Endothelial cell of umbilical vein (primary cell): ENCODE measurements at regions not wholly inside any gene's neighbourhood (a gene's known extent, or its start where the extent isn't known, plus 50 kb on each side); places are given as distances from the start of the nearest gene placed in this dataset.
A peak's percentile ranks its signal among the peaks of the same experiment; 100 is the strongest.

Source experiments
- BruUV-seq: library from RNA; stranded (reverse); fragments of 400-500 nt; replicated peaks from 2 replicates; lab custom pipeline; 2021; lab: Mats Ljungman, UMichigan
- CTCF ChIA-PET: fragments of 300-600, 350-600 bp; sonication (Branson Sonifier 250); formaldehyde crosslinking; loops from one replicate; lab custom pipeline; 2021; ENCODE audit warnings: antibody characterized with exemption, inconsistent platforms; lab: Charles Lee
- POLR2A ChIA-PET: fragments of 300-600, 350-600 bp; sonication (Branson Sonifier 250); formaldehyde crosslinking; loops from one replicate; lab custom pipeline; 2021; ENCODE audit warnings: antibody characterized with exemption, inconsistent platforms; lab: Charles Lee
- DNase-seq: peaks from one replicate; pipeline ENCODE4 v3.0.0-alpha.2; 2011; ENCODE audit warnings: low read depth, low spot score
- FAIRE-seq: peaks from 2 replicates; lab custom pipeline; 2011; peaks lifted over from hg19 to GRCh38; lab: Jason Lieb, UNC
- H2AFZ ChIP-seq: 2 replicates; pipeline ENCODE4 v1.6.0; 2012; ENCODE audit warnings: low read depth, low read length, control low read depth, inconsistent platforms
- H3K27ac ChIP-seq: 2 replicates; pipeline ENCODE4 v1.5.1; 2011; ENCODE audit warnings: low read depth, mild to moderate bottlenecking, control low read depth, low read length, moderate library complexity; ENCODE audit not compliant: insufficient read depth
- H3K27me3 ChIP-seq, 2 experiments: 2 replicates each; pipeline versions ENCODE4 v1.6.0 to v1.6.1; 2011; ENCODE audit warnings: low read length in 2 of 2, mixed read lengths in 1 of 2; ENCODE audit not compliant: control insufficient read depth in 2 of 2, insufficient read depth in 2 of 2
- H3K36me3 ChIP-seq, 2 experiments: 2 replicates in 1 of 2; 3 replicates in 1 of 2; pipeline ENCODE4 v1.5.1; 2011; ENCODE audit warnings: low read length in 2 of 2, mild to moderate bottlenecking in 1 of 2, moderate library complexity in 1 of 2; ENCODE audit not compliant: control insufficient read depth in 2 of 2, insufficient read depth in 2 of 2; ENCODE audit errors: extremely low read depth in 1 of 2
- H3K4me1 ChIP-seq: 3 replicates; pipeline ENCODE4 v1.5.1; 2011; ENCODE audit warnings: mild to moderate bottlenecking, low read length; ENCODE audit not compliant: control insufficient read depth, insufficient read depth; ENCODE audit errors: extremely low read depth
- H3K4me2 ChIP-seq: 2 replicates; pipeline ENCODE4 v1.6.1; 2011; ENCODE audit warnings: low read length, control low read depth, mixed read lengths; ENCODE audit not compliant: insufficient read depth
- H3K4me3 ChIP-seq, 3 experiments: fragments of 200-600 bp in 1 of 3; sonication (generic), shearing (Covaris generic) in 1 of 3; replicated peaks in 1 of 3; 2 replicates each; pipeline ENCODE4 v1.5.1; 2011 to 2016; ENCODE audit warnings: control low read depth in 3 of 3, low read length in 3 of 3, mild to moderate bottlenecking in 2 of 3, inconsistent platforms in 1 of 3, low read depth in 1 of 3, moderate library complexity in 1 of 3; ENCODE audit not compliant: insufficient read depth in 1 of 3
- H3K79me2 ChIP-seq: 2 replicates; pipeline ENCODE4 v1.6.0; 2012; ENCODE audit warnings: low read length, inconsistent platforms; ENCODE audit not compliant: control insufficient read depth, insufficient read depth
- H3K9ac ChIP-seq: replicated peaks from 2 replicates; pipeline ENCODE3; 2011; ENCODE audit warnings: low read length, control low read depth; ENCODE audit not compliant: insufficient read depth; ENCODE audit errors: extremely low read depth
- H3K9me1 ChIP-seq: replicated peaks from 3 replicates; pipeline ENCODE4 v1.6.0; 2011; ENCODE audit warnings: mild to moderate bottlenecking, low read length; ENCODE audit not compliant: control insufficient read depth, insufficient read depth; ENCODE audit errors: extremely low read depth
- H3K9me3 ChIP-seq: replicated peaks from 2 replicates; pipeline ENCODE4 v1.5.1; 2012; ENCODE audit warnings: low read length, inconsistent platforms; ENCODE audit not compliant: control insufficient read depth, insufficient read depth
- H4K20me1 ChIP-seq: replicated peaks from 2 replicates; pipeline ENCODE3; 2011; ENCODE audit warnings: mild to moderate bottlenecking, low read length; ENCODE audit not compliant: control insufficient read depth, insufficient read depth; ENCODE audit errors: extremely low read depth
- CTCF ChIP-seq, 2 donors: IDR thresholded peaks; 1 replicate in 1 of 2; 2 replicates in 1 of 2; pipeline ENCODE4 v1.5.1; 2011; ENCODE audit warnings: low read length in 2 of 2, mild to moderate bottlenecking in 2 of 2, moderate library complexity in 2 of 2, control low read depth in 1 of 2, inconsistent platforms in 1 of 2, low read depth in 1 of 2; ENCODE audit not compliant: insufficient read depth in 1 of 2; ENCODE audit errors: extremely low read depth in 1 of 2
- EZH2 ChIP-seq: IDR thresholded peaks from 2 replicates; pipeline ENCODE4 v1.6.1; 2012; ENCODE audit warnings: borderline replicate concordance, low read depth, mild to moderate bottlenecking, moderate library complexity, low read length, inconsistent platforms; ENCODE audit not compliant: severe bottlenecking
- FOS ChIP-seq: IDR thresholded peaks from 2 replicates; pipeline ENCODE4 v1.6.1; 2011; ENCODE audit warnings: mild to moderate bottlenecking, low read length, moderate library complexity, borderline replicate concordance; ENCODE audit not compliant: insufficient read depth
- GATA2 ChIP-seq: IDR thresholded peaks from 2 replicates; pipeline ENCODE4 v1.7.0; 2011; ENCODE audit warnings: low read depth, mild to moderate bottlenecking, moderate library complexity, mixed read lengths, low read length; ENCODE audit not compliant: insufficient read length, insufficient read depth
- JUN ChIP-seq: IDR thresholded peaks from 2 replicates; pipeline ENCODE4 v1.6.1; 2011; ENCODE audit warnings: borderline replicate concordance, low read depth; ENCODE audit not compliant: insufficient read length, insufficient read depth
- MAX ChIP-seq: IDR thresholded peaks from 2 replicates; pipeline ENCODE4 v1.6.1; 2011; ENCODE audit not compliant: insufficient read depth, insufficient read length
- MYC ChIP-seq: IDR thresholded peaks from one replicate; pipeline ENCODE4 v1.6.1; 2011; ENCODE audit warnings: mild to moderate bottlenecking, low read depth, low read length
- POLR2A ChIP-seq: IDR thresholded peaks from 2 replicates; pipeline ENCODE4 v1.6.1; 2012; ENCODE audit warnings: low read depth, mild to moderate bottlenecking, control low read depth, low read length
- POLR2AphosphoS5 ChIP-seq: IDR thresholded peaks from 2 replicates; pipeline ENCODE4 v1.6.1; 2012; ENCODE audit warnings: low read depth, mild to moderate bottlenecking, control low read depth, low read length, moderate library complexity; ENCODE audit not compliant: insufficient read depth
- dilution Hi-C: fragments of 300-500 bp; cut with MboI; formaldehyde crosslinking; loops from one replicate; pipeline ENCODE4 v1.15.0; 2019; ENCODE audit warnings: low sequenced_read_pairs; ENCODE audit not compliant: extremely low pct_ligation_motif_present
- intact Hi-C: fragments of 100-400 bp; cut with micrococcal nuclease; formaldehyde crosslinking; loops from one replicate; pipeline ENCODE4 v1.10.0; 2022

- FAIRE-seq: peak; percentile 61
- dilution Hi-C loops: no loop called here
These were observed 300.1 kb downstream of the BUD13 start for GRCh38 chr11:116472651-116473050.

GRCh38 chr11:116471608-116472256 is 301.1 kb downstream of the BUD13 start:
- Histone ChIP-seq H2AFZ (no peak overlapping the region), H4K20me1 (no peaks in the 10 kb centered on the region), H3K4me2 (peak overlapping the region; percentile 38), H3K27ac (peak overlapping the region; percentile 75), H3K4me1 (peaks cover 25% of the 10 kb centered on the region), H3K4me3 (no peak overlapping the region), H3K9ac (peak overlapping the region; percentile 40), H3K9me3 (no peaks in the 10 kb centered on the region), H3K36me3 (no peaks in the 10 kb centered on the region), H3K27me3 (peaks cover under 1 to 2% of the 10 kb centered on the region in 2 experiments), H3K79me2 (no peaks in the 10 kb centered on the region), H3K9me1 (no peaks in the 10 kb centered on the region)
- BruUV-seq: no TSS peak
- ChIA-PET POLR2A (interaction anchor here (1.2 kb wide), 1 partner anchor 76 kb away, joined by 4 read pairs; no protein-coding TSS in a partner anchor), CTCF (interaction anchor here (0.8 to 3.8 kb wide), 7 partner anchors 9 to 113 kb away, joined by 3 to 27 read pairs (median 4); no protein-coding TSS in a partner anchor)
- dilution Hi-C loops: no loop called here
- intact Hi-C loops: loop anchor here (1.0 to 2.0 kb wide), 4 partner anchors 28 to 111 kb away; no protein-coding TSS in a partner anchor
- FAIRE-seq: peak; percentile 85
- DNase-seq: peak; percentile 96
- no peak for TF ChIP-seq CTCF (IDR thresholded peaks at IDR 0.05; ENCODE audit: extremely low read depth in 1 of 2, insufficient read depth in 1 of 2, low read depth in 1 of 2, low read length in 2 of 2)
- peak; percentile 23 for TF ChIP-seq GATA2
- peak; percentile 53 for TF ChIP-seq POLR2AphosphoS5
- TF ChIP-seq MAX: no peak
- no peak for TF ChIP-seq POLR2A
- TF ChIP-seq MYC: no peak
- TF ChIP-seq FOS: peak; percentile 70
- TF ChIP-seq EZH2: peak; percentile 28
- peak; percentile 96 for TF ChIP-seq JUN

More at GRCh38 chr11:116472651-116473050, 300.1 kb downstream of the BUD13 start:
- intact Hi-C loops: loop anchor here (1.0 kb wide), 1 partner anchor 112 kb away; no protein-coding TSS in a partner anchor
- DNase-seq: peak; percentile 87
- no peak for TF ChIP-seq MAX
- no peak for TF ChIP-seq POLR2A
- no peak overlapping the region for H3K4me2 ChIP-seq
- BruUV-seq: no TSS peak
- no peak overlapping the region for H3K4me3 ChIP-seq
- H3K9ac ChIP-seq: peak overlapping the region; percentile 40
- no peaks in the 10 kb centered on the region for H3K9me3 ChIP-seq
- H3K9me1 ChIP-seq: no peaks in the 10 kb centered on the region
- H3K79me2 ChIP-seq: no peaks in the 10 kb centered on the region
- H2AFZ ChIP-seq: no peak overlapping the region
- ChIA-PET CTCF (interaction anchor here (0.6 to 3.8 kb wide), 5 partner anchors 10 to 115 kb away, joined by 3 to 27 read pairs (median 5); no protein-coding TSS in a partner anchor), POLR2A (no interaction called here)
- H4K20me1 ChIP-seq: no peaks in the 10 kb centered on the region
- peak overlapping the region; percentile 75 for H3K27ac ChIP-seq
- no peaks in the 10 kb centered on the region for H3K36me3 ChIP-seq
- H3K4me1 ChIP-seq: peaks cover 25% of the 10 kb centered on the region
- H3K27me3 ChIP-seq: peaks cover 0 to 3% of the 10 kb centered on the region in 2 experiments
